ENCODE measurements at regions not wholly inside any gene's neighbourhood (a gene's known extent, or its start where the extent isn't known, plus 50 kb on each side); places are given as distances from the start of the nearest gene placed in this dataset.

GRCh38 chr4:171035909-171036308 lies 777.3 kb upstream of the GALNTL6 start:
- no peaks in the 10 kb centered on the region for H3F3A ChIP-seq (ENCODE audit: insufficient read depth, low read length, poor library complexity, severe bottlenecking)
- no peaks in the 10 kb centered on the region for H3K9me3 ChIP-seq (ENCODE audit: low read length)
- no peak overlapping the region for H3K27ac ChIP-seq (ENCODE audit: low read length)
- H4K20me1 ChIP-seq (ENCODE audit: insufficient read depth) = no peaks in the 10 kb centered on the region
- H3K9ac ChIP-seq (ENCODE audit: low read length) = no peak overlapping the region
- H2AFZ ChIP-seq (ENCODE audit: low read depth, low read length) = no peak overlapping the region
- no peaks in the 10 kb centered on the region for H3K9me2 ChIP-seq (ENCODE audit: insufficient read depth, low read length)
- no peak overlapping the region for H3K4me3 ChIP-seq (ENCODE audit: low read length)
- TF ChIP-seq POLR2AphosphoS5 (IDR thresholded peaks at IDR 0.05) (no peak), TAF1 (IDR thresholded peaks at IDR 0.05; ENCODE audit: low read depth) (no peak), EZH2 (IDR thresholded peaks at IDR 0.05; ENCODE audit: borderline replicate concordance, insufficient read depth, low read length, poor library complexity, severe bottlenecking) (no peak), MXI1 (conservative IDR thresholded peaks at IDR 0.05; ENCODE audit: poor library complexity, severe bottlenecking) (no peak), EP300 (conservative IDR thresholded peaks at IDR 0.05; ENCODE audit: poor library complexity, severe bottlenecking) (no peak), RAD21 (conservative IDR thresholded peaks at IDR 0.05) (no peak), SMC3 (conservative IDR thresholded peaks at IDR 0.05; ENCODE audit: poor library complexity) (no peak)
- TF ChIP-seq, protein P1, sequence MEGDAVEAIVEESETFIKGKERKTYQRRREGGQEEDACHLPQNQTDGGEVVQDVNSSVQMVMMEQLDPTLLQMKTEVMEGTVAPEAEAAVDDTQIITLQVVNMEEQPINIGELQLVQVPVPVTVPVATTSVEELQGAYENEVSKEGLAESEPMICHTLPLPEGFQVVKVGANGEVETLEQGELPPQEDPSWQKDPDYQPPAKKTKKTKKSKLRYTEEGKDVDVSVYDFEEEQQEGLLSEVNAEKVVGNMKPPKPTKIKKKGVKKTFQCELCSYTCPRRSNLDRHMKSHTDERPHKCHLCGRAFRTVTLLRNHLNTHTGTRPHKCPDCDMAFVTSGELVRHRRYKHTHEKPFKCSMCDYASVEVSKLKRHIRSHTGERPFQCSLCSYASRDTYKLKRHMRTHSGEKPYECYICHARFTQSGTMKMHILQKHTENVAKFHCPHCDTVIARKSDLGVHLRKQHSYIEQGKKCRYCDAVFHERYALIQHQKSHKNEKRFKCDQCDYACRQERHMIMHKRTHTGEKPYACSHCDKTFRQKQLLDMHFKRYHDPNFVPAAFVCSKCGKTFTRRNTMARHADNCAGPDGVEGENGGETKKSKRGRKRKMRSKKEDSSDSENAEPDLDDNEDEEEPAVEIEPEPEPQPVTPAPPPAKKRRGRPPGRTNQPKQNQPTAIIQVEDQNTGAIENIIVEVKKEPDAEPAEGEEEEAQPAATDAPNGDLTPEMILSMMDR (IDR thresholded peaks at IDR 0.05; ENCODE audit: poor library complexity, severe bottlenecking) = no peak
- TF ChIP-seq, protein P2, sequence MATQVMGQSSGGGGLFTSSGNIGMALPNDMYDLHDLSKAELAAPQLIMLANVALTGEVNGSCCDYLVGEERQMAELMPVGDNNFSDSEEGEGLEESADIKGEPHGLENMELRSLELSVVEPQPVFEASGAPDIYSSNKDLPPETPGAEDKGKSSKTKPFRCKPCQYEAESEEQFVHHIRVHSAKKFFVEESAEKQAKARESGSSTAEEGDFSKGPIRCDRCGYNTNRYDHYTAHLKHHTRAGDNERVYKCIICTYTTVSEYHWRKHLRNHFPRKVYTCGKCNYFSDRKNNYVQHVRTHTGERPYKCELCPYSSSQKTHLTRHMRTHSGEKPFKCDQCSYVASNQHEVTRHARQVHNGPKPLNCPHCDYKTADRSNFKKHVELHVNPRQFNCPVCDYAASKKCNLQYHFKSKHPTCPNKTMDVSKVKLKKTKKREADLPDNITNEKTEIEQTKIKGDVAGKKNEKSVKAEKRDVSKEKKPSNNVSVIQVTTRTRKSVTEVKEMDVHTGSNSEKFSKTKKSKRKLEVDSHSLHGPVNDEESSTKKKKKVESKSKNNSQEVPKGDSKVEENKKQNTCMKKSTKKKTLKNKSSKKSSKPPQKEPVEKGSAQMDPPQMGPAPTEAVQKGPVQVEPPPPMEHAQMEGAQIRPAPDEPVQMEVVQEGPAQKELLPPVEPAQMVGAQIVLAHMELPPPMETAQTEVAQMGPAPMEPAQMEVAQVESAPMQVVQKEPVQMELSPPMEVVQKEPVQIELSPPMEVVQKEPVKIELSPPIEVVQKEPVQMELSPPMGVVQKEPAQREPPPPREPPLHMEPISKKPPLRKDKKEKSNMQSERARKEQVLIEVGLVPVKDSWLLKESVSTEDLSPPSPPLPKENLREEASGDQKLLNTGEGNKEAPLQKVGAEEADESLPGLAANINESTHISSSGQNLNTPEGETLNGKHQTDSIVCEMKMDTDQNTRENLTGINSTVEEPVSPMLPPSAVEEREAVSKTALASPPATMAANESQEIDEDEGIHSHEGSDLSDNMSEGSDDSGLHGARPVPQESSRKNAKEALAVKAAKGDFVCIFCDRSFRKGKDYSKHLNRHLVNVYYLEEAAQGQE (IDR thresholded peaks at IDR 0.05; ENCODE audit: borderline replicate concordance) = no peak
- H3K27me3 ChIP-seq (ENCODE audit: insufficient read depth, low read depth, low read length) = no peaks in the 10 kb centered on the region
- no peaks in the 10 kb centered on the region for H3K36me3 ChIP-seq (ENCODE audit: insufficient read depth, low read length)
- no peak overlapping the region for H3K4me2 ChIP-seq (ENCODE audit: low read length)
- H3K79me2 ChIP-seq (replicated peaks; ENCODE audit: insufficient read depth, low read length) = no peaks in the 10 kb centered on the region

GRCh38 chr4:171031338-171031737 lies 781.9 kb upstream of the GALNTL6 start:
- no peak overlapping the region for H2AFZ ChIP-seq (ENCODE audit: low read depth, low read length)
- no peak overlapping the region for H3K4me3 ChIP-seq (ENCODE audit: low read length)
- H3K36me3 ChIP-seq (ENCODE audit: insufficient read depth, low read length) = no peaks in the 10 kb centered on the region
- TF ChIP-seq TAF1 (IDR thresholded peaks at IDR 0.05; ENCODE audit: low read depth) (no peak), POLR2AphosphoS5 (IDR thresholded peaks at IDR 0.05) (no peak), SMC3 (conservative IDR thresholded peaks at IDR 0.05; ENCODE audit: poor library complexity) (no peak), MXI1 (conservative IDR thresholded peaks at IDR 0.05; ENCODE audit: poor library complexity, severe bottlenecking) (no peak), EZH2 (IDR thresholded peaks at IDR 0.05; ENCODE audit: borderline replicate concordance, insufficient read depth, low read length, poor library complexity, severe bottlenecking) (no peak), EP300 (conservative IDR thresholded peaks at IDR 0.05; ENCODE audit: poor library complexity, severe bottlenecking) (no peak), RAD21 (conservative IDR thresholded peaks at IDR 0.05) (no peak)
- TF ChIP-seq, protein P1 (IDR thresholded peaks at IDR 0.05; ENCODE audit: poor library complexity, severe bottlenecking) = no peak
- TF ChIP-seq, protein P2 (IDR thresholded peaks at IDR 0.05; ENCODE audit: borderline replicate concordance) = no peak
- no peak overlapping the region for H3K4me2 ChIP-seq (ENCODE audit: low read length)
- no peaks in the 10 kb centered on the region for H3K79me2 ChIP-seq (replicated peaks; ENCODE audit: insufficient read depth, low read length)
- H3K9me3 ChIP-seq (ENCODE audit: low read length) = no peaks in the 10 kb centered on the region
- H3K9ac ChIP-seq (ENCODE audit: low read length) = no peak overlapping the region
- no peaks in the 10 kb centered on the region for H3K9me2 ChIP-seq (ENCODE audit: insufficient read depth, low read length)
- H3K27ac ChIP-seq (ENCODE audit: low read length) = no peak overlapping the region
- H4K20me1 ChIP-seq (ENCODE audit: insufficient read depth) = no peaks in the 10 kb centered on the region
- H3K27me3 ChIP-seq (ENCODE audit: insufficient read depth, low read depth, low read length) = no peaks in the 10 kb centered on the region
- H3F3A ChIP-seq (ENCODE audit: insufficient read depth, low read length, poor library complexity, severe bottlenecking) = no peaks in the 10 kb centered on the region
